Liver (tissue), 8 donors: ENCODE measurements at regions not wholly inside any gene's neighbourhood (a gene's known extent, or its start where the extent isn't known, plus 50 kb on each side); places are given as distances from the start of the nearest gene placed in this dataset.

ENCODE experiments used
- DNase-seq: peaks from one replicate; pipeline ENCODE4 v3.0.0-alpha.2; 2017; ENCODE audit warnings: low spot score
- H3K27ac ChIP-seq, 2 donors: one replicate each; pipeline ENCODE4 v1.7.0; 2013; ENCODE audit warnings: inconsistent platforms in 2 of 2, low read length in 2 of 2, control low read depth in 1 of 2, low read depth in 1 of 2, mild to moderate bottlenecking in 1 of 2
- H3K27me3 ChIP-seq, 4 donors: one replicate each; pipeline versions ENCODE4 v1.6.1 to v1.7.0; 2013; ENCODE audit warnings: low read length in 3 of 4, inconsistent platforms in 1 of 4, mild to moderate bottlenecking in 1 of 4, moderate library complexity in 1 of 4; ENCODE audit not compliant: control insufficient read depth in 4 of 4, insufficient read depth in 4 of 4
- H3K36me3 ChIP-seq, 4 donors: one replicate each; pipeline versions ENCODE4 v1.6.1 to v1.7.0; 2013; ENCODE audit warnings: low read length in 3 of 4, mild to moderate bottlenecking in 3 of 4, low read depth in 1 of 4, moderate library complexity in 1 of 4; ENCODE audit not compliant: control insufficient read depth in 4 of 4, insufficient read depth in 3 of 4
- H3K4me1 ChIP-seq, 4 donors: one replicate each; pipeline versions ENCODE4 v1.6.1 to v1.7.0; 2013; ENCODE audit warnings: low read length in 3 of 4, mild to moderate bottlenecking in 3 of 4, moderate library complexity in 1 of 4; ENCODE audit not compliant: control insufficient read depth in 4 of 4, insufficient read depth in 4 of 4
- H3K4me3 ChIP-seq, 3 donors: one replicate each; pipeline versions ENCODE4 v1.6.1 to v1.7.0; 2013; ENCODE audit warnings: low read length in 3 of 3, control low read depth in 1 of 3, low read depth in 1 of 3, mild to moderate bottlenecking in 1 of 3
- H3K9ac ChIP-seq, 2 donors: one replicate each; pipeline ENCODE4 v1.7.0; 2013; ENCODE audit warnings: low read length in 2 of 2, mild to moderate bottlenecking in 2 of 2, moderate library complexity in 2 of 2, control low read depth in 1 of 2, low read depth in 1 of 2
- H3K9me3 ChIP-seq, 4 donors: one replicate each; pipeline versions ENCODE4 v1.6.1 to v1.7.0; 2013; ENCODE audit warnings: low read length in 3 of 4; ENCODE audit not compliant: control insufficient read depth in 4 of 4
- CTCF ChIP-seq: fragments of 150-350 bp; IDR thresholded peaks from 2 replicates; pipeline ENCODE4 v1.5.1; 2017; ENCODE audit warnings: improper control_type of control experiment, low read depth, low read length; ENCODE audit not compliant: missing input control
- EGR1 ChIP-seq, 2 donors: IDR thresholded peaks; 2 replicates each; pipeline ENCODE4 v1.6.1; 2016 to 2018; ENCODE audit warnings: antibody characterized with exemption in 2 of 2, low read depth in 2 of 2
- FOXA1 ChIP-seq: IDR thresholded peaks from 2 replicates; pipeline ENCODE4 v1.6.1; 2016; ENCODE audit warnings: antibody characterized with exemption
- FOXA2 ChIP-seq: IDR thresholded peaks from 2 replicates; pipeline ENCODE4 v1.6.1; 2016; ENCODE audit warnings: antibody characterized with exemption
- GABPA ChIP-seq, 2 donors: IDR thresholded peaks in 1 of 2; conservative IDR thresholded peaks in 1 of 2; 2 replicates each; pipeline ENCODE4 v1.6.1; 2016; ENCODE audit warnings: antibody characterized with exemption in 2 of 2, mild to moderate bottlenecking in 1 of 2, moderate library complexity in 1 of 2
- HNF4A ChIP-seq, 2 donors: conservative IDR thresholded peaks; 2 replicates each; pipeline ENCODE4 v1.6.1; 2016; ENCODE audit warnings: antibody characterized with exemption in 2 of 2, mild to moderate bottlenecking in 2 of 2
- HNF4G ChIP-seq: IDR thresholded peaks from 2 replicates; pipeline ENCODE4 v1.6.1; 2016; ENCODE audit warnings: antibody characterized with exemption
- MAX ChIP-seq: IDR thresholded peaks from 2 replicates; pipeline ENCODE4 v1.6.1; 2016; ENCODE audit warnings: antibody characterized with exemption
- NR2F2 ChIP-seq: IDR thresholded peaks from 2 replicates; pipeline ENCODE4 v1.6.1; 2016; ENCODE audit warnings: antibody characterized with exemption
- RAD21 ChIP-seq, 2 donors: IDR thresholded peaks; 2 replicates each; pipeline ENCODE4 v1.6.1; 2016; ENCODE audit warnings: antibody characterized with exemption in 2 of 2, mild to moderate bottlenecking in 2 of 2
- REST ChIP-seq: IDR thresholded peaks from 2 replicates; pipeline ENCODE4 v1.6.1; 2016; ENCODE audit warnings: antibody characterized with exemption, mild to moderate bottlenecking
- RXRA ChIP-seq, 2 donors: IDR thresholded peaks; 2 replicates each; pipeline ENCODE4 v1.6.1; 2017 to 2018; ENCODE audit warnings: antibody characterized with exemption in 2 of 2, mild to moderate bottlenecking in 1 of 2
- SP1 ChIP-seq: IDR thresholded peaks from 2 replicates; pipeline ENCODE4 v1.6.1; 2018; ENCODE audit warnings: antibody characterized with exemption, mild to moderate bottlenecking
- TAF1 ChIP-seq: conservative IDR thresholded peaks from 2 replicates; pipeline ENCODE4 v1.6.1; 2016; ENCODE audit warnings: antibody characterized with exemption, mild to moderate bottlenecking
- YY1 ChIP-seq: IDR thresholded peaks from 2 replicates; pipeline ENCODE4 v1.6.1; 2016; ENCODE audit warnings: antibody characterized with exemption, mild to moderate bottlenecking
- WGBS: extraction: QIAGEN DNeasy Blood & Tissue Kit; methylation state at CpG from one replicate; pipeline ENCODE4 v1.1.7; 2013; 5-methylcytosine and 5-hydroxymethylcytosine counted together
- TF ChIP-seq, protein P1 (sequence below): IDR thresholded peaks from 2 replicates; pipeline ENCODE4 v1.6.1; 2016; ENCODE audit warnings: antibody characterized with exemption
- TF ChIP-seq, protein P2 (sequence below): IDR thresholded peaks from 2 replicates; pipeline ENCODE4 v1.6.1; 2016; ENCODE audit warnings: antibody characterized with exemption
- donor health status: healthy.
- donor health status: healthy.
- donor health status: healthy.
- donor health status: healthy.
- donor health status: healthy.

DNA sequence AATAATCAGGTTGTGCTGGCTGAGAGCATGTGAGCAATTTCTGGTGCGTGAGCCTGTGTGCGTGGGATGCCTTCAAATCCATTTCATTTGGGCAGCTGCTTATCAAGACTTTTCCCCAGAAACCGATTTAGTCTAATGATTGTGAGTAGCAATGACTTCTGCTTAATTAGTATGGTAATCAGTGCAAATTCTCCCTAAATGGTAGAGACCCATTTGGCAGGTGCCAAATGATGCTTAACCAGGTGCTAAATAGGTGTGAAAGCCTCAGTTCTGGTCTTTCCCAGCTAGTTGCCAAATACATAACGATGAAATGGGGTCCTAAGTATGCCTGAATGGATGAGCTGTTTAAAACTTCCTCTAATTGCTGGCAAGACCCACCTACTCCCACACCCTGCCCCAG is 248.4 kb upstream of the CCDC196 start:
- no peak for TF ChIP-seq RAD21 (IDR thresholded peaks at IDR 0.05)
- no peak for DNase-seq
- 60% methylated on average over 4 of the region's 4 CpGs for WGBS

DNA sequence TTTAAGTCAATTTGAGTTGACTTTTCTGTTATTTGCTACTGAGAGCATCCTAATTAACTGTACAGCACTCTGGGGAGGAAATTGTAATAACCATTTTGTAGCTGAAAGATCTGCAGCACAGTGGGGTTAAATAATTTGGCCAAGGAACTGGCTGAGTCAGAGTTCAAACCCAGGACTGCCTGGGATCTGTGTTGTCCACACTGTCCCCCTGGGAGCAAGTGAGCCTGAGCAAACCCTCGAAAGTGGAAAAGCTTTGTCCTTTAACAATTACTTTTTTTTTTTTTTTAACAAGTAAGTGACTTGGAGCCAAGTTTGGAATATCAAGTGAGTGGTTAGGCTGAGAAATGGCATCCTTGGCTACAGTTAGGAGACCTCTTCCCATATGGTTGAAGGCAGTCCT is 247.2 kb upstream of the CCDC196 start:
- Histone ChIP-seq H3K4me3 (no peak overlapping the region), H3K27ac (no peak overlapping the region), H3K36me3 (no peaks in the 10 kb centered on the region), H3K4me1 (no peaks in the 10 kb centered on the region), H3K9ac (no peak overlapping the region), H3K27me3 (peaks cover 0 to 2% (median 0%) of the 10 kb centered on the region in 4 donors), H3K9me3 (no peaks in the 10 kb centered on the region)
- no peak for DNase-seq
- WGBS, result 45% methylated on average over 1 of the region's 1 CpG
- TF ChIP-seq YY1 (no peak), FOXA2 (no peak), SP1 (no peak), FOXA1 (no peak), REST (no peak), GABPA (IDR thresholded peaks at IDR 0.05 in 1 of 2, conservative IDR thresholded peaks at IDR 0.05 in 1 of 2) (no peak), NR2F2 (no peak)

More for the DNA sequence above, 248.4 kb upstream of the CCDC196 start:
- peaks cover 0 to 2% (median 0%) of the 10 kb centered on the region in 4 donors for H3K27me3 ChIP-seq
- H3K36me3 ChIP-seq, result no peaks in the 10 kb centered on the region
- H3K9ac ChIP-seq, result no peak overlapping the region
- no peaks in the 10 kb centered on the region for H3K4me1 ChIP-seq
- H3K4me3 ChIP-seq, result no peak overlapping the region
- no peak overlapping the region for H3K27ac ChIP-seq
- H3K9me3 ChIP-seq, result no peaks in the 10 kb centered on the region

DNA sequence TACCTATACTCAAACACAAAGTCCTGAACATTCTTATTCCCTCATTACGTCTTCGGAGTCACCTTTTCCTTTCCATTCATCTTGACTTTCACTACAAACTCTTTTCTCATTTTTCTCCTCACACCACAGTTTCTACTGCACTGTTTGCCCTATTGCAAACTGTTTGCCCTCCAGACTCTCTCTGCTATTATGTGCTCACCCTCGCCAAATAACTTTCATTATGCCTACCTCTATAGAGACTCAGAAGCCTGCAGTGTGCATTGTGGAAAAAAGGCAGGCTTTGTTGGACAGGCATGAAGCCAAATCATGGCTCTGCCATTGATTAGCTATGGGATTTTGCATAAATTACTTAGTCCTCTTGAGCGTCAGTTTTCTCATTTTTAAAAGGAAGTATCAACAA is 246.6 kb upstream of the CCDC196 start:
- WGBS, result 83% methylated on average over 4 of the region's 4 CpGs
- no peaks in the 10 kb centered on the region for H3K9me3 ChIP-seq

More for the DNA sequence above, 246.6 kb upstream of the CCDC196 start:
- Histone ChIP-seq H3K9ac (no peak overlapping the region), H3K27me3 (peaks cover 0 to 2% (median 0%) of the 10 kb centered on the region in 4 donors), H3K4me1 (no peaks in the 10 kb centered on the region), H3K36me3 (no peaks in the 10 kb centered on the region), H3K27ac (no peak overlapping the region), H3K4me3 (no peak overlapping the region)
- no peak for TF ChIP-seq FOXA1
- TF ChIP-seq, protein P1, sequence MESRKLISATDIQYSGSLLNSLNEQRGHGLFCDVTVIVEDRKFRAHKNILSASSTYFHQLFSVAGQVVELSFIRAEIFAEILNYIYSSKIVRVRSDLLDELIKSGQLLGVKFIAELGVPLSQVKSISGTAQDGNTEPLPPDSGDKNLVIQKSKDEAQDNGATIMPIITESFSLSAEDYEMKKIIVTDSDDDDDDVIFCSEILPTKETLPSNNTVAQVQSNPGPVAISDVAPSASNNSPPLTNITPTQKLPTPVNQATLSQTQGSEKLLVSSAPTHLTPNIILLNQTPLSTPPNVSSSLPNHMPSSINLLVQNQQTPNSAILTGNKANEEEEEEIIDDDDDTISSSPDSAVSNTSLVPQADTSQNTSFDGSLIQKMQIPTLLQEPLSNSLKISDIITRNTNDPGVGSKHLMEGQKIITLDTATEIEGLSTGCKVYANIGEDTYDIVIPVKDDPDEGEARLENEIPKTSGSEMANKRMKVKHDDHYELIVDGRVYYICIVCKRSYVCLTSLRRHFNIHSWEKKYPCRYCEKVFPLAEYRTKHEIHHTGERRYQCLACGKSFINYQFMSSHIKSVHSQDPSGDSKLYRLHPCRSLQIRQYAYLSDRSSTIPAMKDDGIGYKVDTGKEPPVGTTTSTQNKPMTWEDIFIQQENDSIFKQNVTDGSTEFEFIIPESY, result no peak
- TF ChIP-seq GABPA (IDR thresholded peaks at IDR 0.05 in 1 of 2, conservative IDR thresholded peaks at IDR 0.05 in 1 of 2), result no peak
- no peak for TF ChIP-seq HNF4A (conservative IDR thresholded peaks at IDR 0.05)
- no peak for TF ChIP-seq TAF1
- TF ChIP-seq RXRA (IDR thresholded peaks at IDR 0.05), result no peak
- no peak for TF ChIP-seq EGR1 (IDR thresholded peaks at IDR 0.05; ENCODE audit: low read depth in 2 of 2)
- TF ChIP-seq REST, result no peak
- no peak for TF ChIP-seq CTCF
- TF ChIP-seq HNF4G, result no peak
- TF ChIP-seq NR2F2, result no peak
- TF ChIP-seq MAX, result no peak
- no peak for TF ChIP-seq FOXA2
- no peak for TF ChIP-seq YY1
- TF ChIP-seq, protein P2, sequence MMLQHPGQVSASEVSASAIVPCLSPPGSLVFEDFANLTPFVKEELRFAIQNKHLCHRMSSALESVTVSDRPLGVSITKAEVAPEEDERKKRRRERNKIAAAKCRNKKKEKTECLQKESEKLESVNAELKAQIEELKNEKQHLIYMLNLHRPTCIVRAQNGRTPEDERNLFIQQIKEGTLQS, result no peak
- TF ChIP-seq RAD21 (IDR thresholded peaks at IDR 0.05), result no peak
- DNase-seq, result no peak
